Ishikawa (cell line): ENCODE measurements at regions not wholly inside any gene's neighbourhood (a gene's known extent, or its start where the extent isn't known, plus 50 kb on each side); places are given as distances from the start of the nearest gene placed in this dataset.

ENCODE experiments used
- CEBPB ChIP-seq: IDR thresholded peaks from 2 replicates; pipeline ENCODE4 v1.6.1; 2012
- CREB1 ChIP-seq: IDR thresholded peaks from 2 replicates; pipeline ENCODE4 v1.6.1; 2012; ENCODE audit warnings: low read depth
- EGR1 ChIP-seq: IDR thresholded peaks from 2 replicates; pipeline ENCODE4 v1.6.1; 2012
- EP300 ChIP-seq: IDR thresholded peaks from 2 replicates; pipeline ENCODE4 v1.6.1; 2012; ENCODE audit warnings: borderline replicate concordance
- FOXM1 ChIP-seq: IDR thresholded peaks from 2 replicates; pipeline ENCODE4 v1.6.1; 2012; ENCODE audit warnings: low read depth, borderline replicate concordance
- MAX ChIP-seq: IDR thresholded peaks from 2 replicates; pipeline ENCODE4 v1.6.1; 2012
- NFIC ChIP-seq: IDR thresholded peaks from 2 replicates; pipeline ENCODE4 v1.6.1; 2012
- RAD21 ChIP-seq: IDR thresholded peaks from 2 replicates; pipeline ENCODE4 v1.6.1; 2012; ENCODE audit warnings: low read depth
- REST ChIP-seq: IDR thresholded peaks from 2 replicates; pipeline ENCODE4 v1.6.1; 2012; ENCODE audit warnings: low read depth, mild to moderate bottlenecking
- TAF1 ChIP-seq: IDR thresholded peaks from 2 replicates; pipeline ENCODE4 v1.6.1; 2012; ENCODE audit warnings: low read depth, mild to moderate bottlenecking
- TCF12 ChIP-seq: IDR thresholded peaks from 2 replicates; pipeline ENCODE4 v1.6.1; 2012; ENCODE audit warnings: low read depth
- TEAD4 ChIP-seq: IDR thresholded peaks from 2 replicates; pipeline ENCODE4 v1.6.1; 2012
- USF1 ChIP-seq: IDR thresholded peaks from 2 replicates; pipeline ENCODE4 v1.6.1; 2012
- YY1 ChIP-seq: IDR thresholded peaks from 2 replicates; pipeline ENCODE4 v1.6.1; 2012; ENCODE audit warnings: low read depth
- ZBTB7A ChIP-seq: IDR thresholded peaks from 2 replicates; pipeline ENCODE4 v1.6.1; 2012; ENCODE audit warnings: low read depth

GRCh38 chr4:63214076-63214475, 1195.2 kb downstream of the TECRL start:
- TF ChIP-seq TAF1 (no peak), NFIC (no peak), TEAD4 (no peak), EP300 (no peak), EGR1 (no peak), CEBPB (no peak), TCF12 (no peak), REST (no peak), FOXM1 (no peak), ZBTB7A (no peak), CREB1 (no peak), RAD21 (no peak)

- TF ChIP-seq RAD21 (no peak), YY1 (no peak), TAF1 (no peak), TEAD4 (peak; percentile 66), EP300 (no peak), MAX (no peak), TCF12 (no peak), USF1 (no peak), REST (no peak), ZBTB7A (no peak), EGR1 (no peak), CREB1 (no peak), NFIC (peak; percentile 70), CEBPB (no peak), FOXM1 (no peak)
Measured at GRCh38 chr4:63211776-63212479, 1197.3 kb downstream of the TECRL start.

GRCh38 chr4:63211375-63211774, 1197.9 kb downstream of the TECRL start:
- TF ChIP-seq EGR1: no peak
- TF ChIP-seq CEBPB: no peak
- TF ChIP-seq TAF1: no peak
- TF ChIP-seq RAD21: no peak
- no peak for TF ChIP-seq TEAD4
- TF ChIP-seq NFIC: no peak
- TF ChIP-seq ZBTB7A: no peak
- no peak for TF ChIP-seq FOXM1
- TF ChIP-seq TCF12: no peak
- no peak for TF ChIP-seq CREB1
- no peak for TF ChIP-seq YY1
- no peak for TF ChIP-seq USF1
- TF ChIP-seq EP300: no peak
- TF ChIP-seq REST: no peak

GRCh38 chr4:63171341-63171740, 1237.9 kb downstream of the TECRL start:
- TF ChIP-seq FOXM1: no peak
- no peak for TF ChIP-seq YY1
- no peak for TF ChIP-seq CREB1
- no peak for TF ChIP-seq RAD21
- no peak for TF ChIP-seq TAF1
- TF ChIP-seq USF1: no peak
- TF ChIP-seq NFIC: no peak
- no peak for TF ChIP-seq TEAD4
- TF ChIP-seq TCF12: no peak
- TF ChIP-seq EGR1: no peak
- TF ChIP-seq MAX: no peak
- TF ChIP-seq ZBTB7A: no peak
